Left lobe of liver (tissue), 2 donors: ENCODE measurements at regions not wholly inside any gene's neighbourhood (a gene's known extent, or its start where the extent isn't known, plus 50 kb on each side); places are given as distances from the start of the nearest gene placed in this dataset.
"Not testable (repeated sequence)": the region's sequence is repeated elsewhere in the genome, so short reads cannot be mapped to it uniquely, and the experiment has no call there.

ENCODE experiments used
- ATAC-seq: fragments of 200-7000 bp; cut with Tn5 transposase; one replicate; pipeline ENCODE4 v1.9.1; 2020; ENCODE audit warnings: mild to moderate bottlenecking, moderate library complexity
- DNase-seq: peaks from one replicate; pipeline ENCODE4 v3.0.0-alpha.2; 2020; ENCODE audit warnings: low spot score
- donor health status: DM: no; HTN: no; CAD: no; lungs with moderate emphysema.
- donor health status: DM: no; HTN: yes; CAD: no.

DNA sequence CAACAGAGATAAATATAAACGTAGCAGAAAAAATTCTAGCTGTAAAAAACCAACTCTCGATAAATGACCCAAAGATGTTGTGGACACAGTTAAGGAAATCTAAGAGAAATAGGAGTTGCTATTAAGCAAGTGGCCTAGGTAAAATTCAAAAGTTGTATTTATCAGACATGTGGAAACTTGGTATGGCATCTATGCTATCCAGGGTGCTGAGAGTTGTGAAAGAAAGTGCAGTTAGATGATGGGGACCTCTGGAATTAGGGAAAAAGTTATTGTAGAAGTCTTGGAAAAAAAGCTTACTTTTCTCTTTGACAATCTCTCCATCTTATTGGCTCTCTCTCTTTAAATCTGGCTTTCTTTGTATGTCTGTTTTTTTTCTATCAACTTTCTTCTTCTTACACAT lies 1090.9 kb downstream of the TBL1XR1 start:
- no peak for DNase-seq
- ATAC-seq, result no peak

GRCh38 chr3:176097027-176097426 lies 1100.3 kb downstream of the TBL1XR1 start:
- ATAC-seq (no peak), DNase-seq (no peak)

DNA sequence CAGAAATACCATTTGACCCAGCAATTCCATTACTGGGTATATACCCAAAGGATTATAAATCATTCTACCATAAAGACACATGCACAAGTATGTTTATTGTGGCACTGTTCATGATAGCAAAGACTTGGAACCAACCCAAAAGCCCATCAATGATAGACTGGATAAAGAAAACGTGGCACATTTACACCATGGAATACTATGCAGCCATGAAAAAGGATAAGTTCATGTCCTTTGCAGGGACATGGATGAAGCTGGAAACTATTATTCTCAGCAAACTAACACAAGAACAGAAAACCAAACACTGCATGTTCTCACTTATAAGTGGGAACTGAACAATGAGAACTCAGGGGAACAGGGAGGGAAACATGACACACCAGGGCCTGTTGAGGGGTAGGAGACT lies 1103.4 kb downstream of the TBL1XR1 start:
- not testable (repeated sequence) for ATAC-seq, DNase-seq

- DNase-seq (no peak), ATAC-seq (no peak)
Measured at GRCh38 chr3:176090727-176091126, 1106.6 kb downstream of the TBL1XR1 start.

DNA sequence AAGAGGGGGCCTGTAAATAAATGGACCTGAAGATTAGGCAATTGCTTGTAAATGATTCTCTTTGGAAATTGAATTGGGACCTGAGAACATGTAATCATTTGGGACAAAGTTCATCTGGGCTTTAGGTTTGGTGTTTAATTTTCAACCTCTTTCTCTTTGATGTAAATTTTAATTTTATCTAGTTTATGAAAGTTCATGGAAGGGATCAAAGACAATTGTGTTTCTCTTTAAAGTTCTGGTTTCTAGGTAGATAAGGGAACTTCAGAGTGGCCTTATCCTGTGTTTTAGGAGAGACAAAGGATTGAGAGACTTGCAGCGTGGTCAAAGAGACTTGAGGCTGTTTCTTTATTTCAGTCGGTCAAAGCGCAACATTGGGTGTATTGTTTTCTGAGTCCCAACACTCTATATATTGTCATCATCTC lies 1108.3 kb downstream of the TBL1XR1 start:
- no peak for ATAC-seq
- no peak for DNase-seq

DNA sequence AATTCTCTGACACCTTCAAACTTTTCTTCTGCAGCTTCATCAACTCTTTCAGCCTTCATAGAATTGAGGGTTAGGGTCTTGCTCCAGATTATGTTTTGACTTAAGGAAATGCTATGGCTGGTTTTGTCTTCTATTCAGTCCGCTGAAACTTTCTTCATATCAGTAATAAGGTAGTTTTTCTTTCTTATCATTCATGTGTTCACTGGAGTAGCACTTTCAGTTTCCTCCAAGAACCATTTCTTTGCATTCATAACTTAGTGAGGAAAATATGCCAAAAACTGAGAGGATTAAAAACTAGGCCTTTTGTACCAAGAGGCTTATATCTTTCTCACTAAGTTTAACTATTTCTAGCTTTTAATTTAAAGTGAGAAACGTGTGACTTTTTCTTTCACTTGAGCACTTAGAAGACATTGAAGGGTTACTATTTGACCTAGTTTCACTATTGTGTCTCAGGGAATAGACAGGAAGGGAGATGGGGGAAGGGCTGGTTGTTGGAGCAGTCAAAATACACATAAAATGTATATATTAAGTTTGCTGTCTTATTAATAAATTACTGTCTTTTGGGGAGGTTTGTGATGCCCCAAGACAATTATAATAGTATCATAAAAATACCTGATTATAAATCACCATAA lies 1110.1 kb downstream of the TBL1XR1 start:
- DNase-seq (no peak), ATAC-seq (no peak)

DNA sequence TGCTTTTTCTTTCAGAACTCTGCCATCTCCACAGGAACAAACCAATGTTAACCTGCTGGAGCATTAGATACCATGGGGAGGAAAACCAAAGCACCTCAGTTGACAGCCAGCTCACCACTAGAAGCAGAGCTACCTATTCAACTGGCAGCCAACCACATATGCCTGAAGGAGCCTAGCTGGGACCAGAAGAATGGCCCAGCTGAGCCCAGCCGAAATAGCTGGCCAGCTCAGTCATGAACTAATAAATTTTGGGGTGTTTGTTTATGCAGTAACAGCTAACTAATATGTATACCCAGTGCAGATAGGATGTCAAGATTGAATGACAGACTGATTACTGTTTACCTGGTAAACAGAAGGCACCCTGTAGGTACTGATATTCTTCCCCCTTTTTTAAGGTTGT lies 1117.5 kb downstream of the TBL1XR1 start:
- no peak for ATAC-seq

DNA sequence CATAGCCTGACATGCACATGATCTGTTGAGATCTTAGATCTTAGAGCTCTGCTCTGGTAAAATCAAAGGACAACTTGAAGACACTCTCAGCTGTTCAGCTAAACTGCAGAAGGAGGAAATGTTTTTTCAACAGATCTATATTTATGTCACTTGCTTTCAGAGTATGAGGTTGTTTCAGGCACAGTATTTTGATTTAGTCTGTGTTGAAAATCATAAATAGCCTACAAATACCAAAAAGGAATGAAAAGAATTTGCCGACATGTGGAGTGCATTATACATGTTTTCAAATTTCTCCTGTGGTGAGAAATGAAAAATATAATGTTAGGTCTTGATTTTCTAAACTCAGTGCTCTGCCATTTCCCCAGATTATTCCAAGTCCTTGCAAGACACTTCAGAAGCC lies 1118.4 kb downstream of the TBL1XR1 start:
- ATAC-seq (no peak), DNase-seq (no peak)

More for the DNA sequence above, 1117.5 kb downstream of the TBL1XR1 start:
- DNase-seq, result no peak

GRCh38 chr3:176075491-176075890 lies 1121.8 kb downstream of the TBL1XR1 start:
- ATAC-seq (no peak), DNase-seq (no peak)

- DNase-seq, result no peak
- no peak for ATAC-seq
Measured at GRCh38 chr3:176075046-176075445, 1122.2 kb downstream of the TBL1XR1 start.

- DNase-seq (no peak), ATAC-seq (no peak)
Measured at GRCh38 chr3:176074096-176074495, 1123.2 kb downstream of the TBL1XR1 start.

DNA sequence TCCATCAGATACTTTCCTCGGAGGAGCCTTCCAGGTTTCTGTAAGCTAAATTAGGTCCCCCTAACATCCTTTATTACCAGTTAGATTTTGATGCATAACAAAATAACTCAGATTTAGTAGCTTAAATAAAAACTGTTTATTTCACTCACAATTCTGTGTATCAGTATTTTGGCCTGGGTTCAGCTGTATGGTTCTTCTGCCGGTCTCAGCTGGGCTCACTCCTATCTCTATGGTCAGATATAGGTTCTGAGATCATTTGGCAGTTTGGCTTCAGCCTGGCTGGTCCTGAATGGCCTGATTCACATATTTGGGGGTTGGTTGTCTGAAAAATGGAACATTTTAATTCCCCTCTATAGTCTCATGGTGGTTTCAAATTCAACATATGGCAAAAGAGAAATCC lies 1125.3 kb downstream of the TBL1XR1 start:
- DNase-seq (no peak), ATAC-seq (no peak)

DNA sequence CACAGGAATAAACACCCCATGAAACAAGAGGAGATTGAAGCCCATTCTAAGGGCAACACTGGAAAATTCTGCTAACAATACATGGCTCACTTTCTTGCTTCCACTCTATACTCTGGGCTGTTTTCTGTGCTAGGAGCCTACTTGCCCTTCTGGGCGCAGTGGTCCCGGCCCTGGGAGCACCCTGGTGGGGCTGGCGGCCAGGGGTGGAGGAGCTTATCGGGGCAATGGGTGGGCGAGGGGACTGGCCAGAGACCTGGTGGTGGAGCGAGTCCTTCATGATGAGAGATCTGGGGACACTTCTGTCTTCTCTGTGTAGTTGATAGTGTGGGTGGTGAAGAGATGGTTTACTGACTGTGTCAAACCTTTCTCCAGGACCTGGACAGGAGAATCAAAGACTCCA lies 1128.5 kb downstream of the TBL1XR1 start:
- ATAC-seq (no peak), DNase-seq (no peak)

GRCh38 chr3:176058856-176059255 lies 1138.4 kb downstream of the TBL1XR1 start:
- no peak for ATAC-seq
- no peak for DNase-seq

GRCh38 chr3:176055836-176056235 lies 1141.4 kb downstream of the TBL1XR1 start:
- ATAC-seq (no peak), DNase-seq (no peak)

DNA sequence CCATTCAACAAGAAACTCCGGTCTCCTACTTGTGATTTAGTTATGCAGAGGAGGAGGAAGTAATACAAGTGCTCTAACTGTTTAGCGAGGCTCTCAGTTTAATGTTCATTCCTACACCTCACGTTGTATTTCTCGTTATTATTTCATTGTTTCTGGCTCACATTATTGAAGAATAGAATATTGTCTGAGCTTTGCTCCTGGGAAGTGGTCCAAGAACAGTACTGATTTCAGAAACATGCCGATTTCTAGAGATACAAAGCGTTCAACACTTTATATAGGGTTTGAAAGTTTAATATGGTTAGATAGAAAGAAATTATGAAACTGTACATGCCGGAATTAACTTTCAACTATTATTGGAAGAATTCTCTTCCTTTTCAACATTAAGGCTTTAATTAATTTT lies 1145.5 kb downstream of the TBL1XR1 start:
- ATAC-seq (no peak), DNase-seq (no peak)

GRCh38 chr3:176046703-176047102 lies 1150.6 kb downstream of the TBL1XR1 start:
- DNase-seq, result no peak

DNA sequence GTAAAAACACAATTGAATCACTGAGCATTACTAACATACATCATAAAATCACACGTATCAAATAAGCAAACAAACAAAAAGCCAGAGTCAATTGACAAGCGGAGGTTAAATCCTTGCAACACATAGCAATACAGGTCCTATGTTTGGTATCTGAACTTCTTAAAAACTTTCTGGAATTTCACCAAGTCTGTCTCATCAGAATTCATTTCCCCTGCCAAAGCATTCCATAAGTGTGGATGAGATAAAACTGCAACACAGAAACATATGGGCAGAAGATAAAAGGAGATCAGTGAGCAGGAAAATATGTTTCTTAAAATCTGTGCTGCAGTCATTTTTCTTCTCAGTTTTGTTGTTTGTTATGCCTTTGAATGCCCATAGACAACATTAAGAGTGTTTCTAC lies 1155.5 kb downstream of the TBL1XR1 start:
- ATAC-seq, result no peak
- DNase-seq, result no peak

More at GRCh38 chr3:176046703-176047102, 1150.6 kb downstream of the TBL1XR1 start:
- no peak for ATAC-seq

DNA sequence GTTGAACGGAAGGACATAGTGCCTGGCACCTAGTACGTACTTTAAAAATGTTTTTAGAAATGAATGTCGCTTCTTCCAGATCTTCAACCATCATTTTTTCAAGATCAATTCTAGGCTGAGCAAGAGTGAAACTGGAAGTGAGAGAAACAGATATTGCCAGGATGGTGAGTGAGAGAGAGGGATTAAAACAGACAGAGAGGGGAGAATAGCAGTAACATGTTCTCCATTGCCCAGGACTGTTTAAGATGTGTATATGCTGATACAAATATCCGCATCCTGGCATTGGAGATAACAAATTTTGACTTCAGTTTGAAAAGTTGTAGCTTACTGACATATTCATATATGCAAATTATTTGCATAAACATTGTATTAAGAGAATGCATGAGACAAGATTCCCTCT lies 1156.1 kb downstream of the TBL1XR1 start:
- DNase-seq (no peak), ATAC-seq (no peak)

- no peak for ATAC-seq
- DNase-seq, result no peak
Measured at GRCh38 chr3:176037636-176038035, 1159.6 kb downstream of the TBL1XR1 start.

- no peak for DNase-seq
- ATAC-seq, result no peak
Measured at GRCh38 chr3:176032043-176032442, 1165.2 kb downstream of the TBL1XR1 start.

DNA sequence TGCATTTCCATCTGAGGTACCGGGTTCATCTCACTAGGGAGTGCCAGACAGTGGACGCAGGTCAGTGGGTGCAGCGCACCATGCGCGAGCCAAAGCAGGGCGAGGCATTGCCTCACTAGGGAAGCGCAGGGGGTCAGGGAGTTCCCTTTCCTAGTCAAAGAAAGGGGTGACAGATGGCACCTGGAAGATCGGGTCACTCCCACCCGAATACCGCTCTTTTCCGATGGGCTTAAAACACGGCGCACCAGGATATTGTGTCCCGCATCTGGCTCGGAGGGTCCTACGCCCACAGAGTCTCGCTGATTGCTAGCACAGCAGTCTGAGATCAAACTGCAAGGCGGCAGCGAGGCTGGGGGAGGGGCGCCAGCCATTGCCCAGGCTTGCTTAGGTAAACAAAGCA lies 1157.1 kb downstream of the NAALADL2 start:
- DNase-seq, ATAC-seq: not testable (repeated sequence)

DNA sequence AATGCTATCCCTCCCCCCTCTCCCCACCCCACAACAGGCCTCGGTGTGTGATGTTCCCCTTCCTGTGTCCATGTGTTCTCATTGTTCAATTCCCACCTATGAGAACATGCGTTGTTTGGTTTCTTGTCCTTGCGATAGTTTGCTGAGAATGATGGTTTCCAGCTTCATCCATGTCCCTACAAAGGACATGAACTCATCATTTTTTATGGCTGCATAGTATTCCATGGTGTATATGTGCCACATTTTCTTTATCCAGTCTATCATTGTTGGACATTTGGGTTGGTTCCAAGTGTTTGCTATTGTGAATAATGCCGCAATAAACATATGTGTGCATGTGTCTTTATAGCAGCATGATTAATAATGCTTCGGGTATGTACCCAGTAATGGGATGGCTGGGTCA lies 1156.1 kb downstream of the NAALADL2 start:
- DNase-seq, ATAC-seq: not testable (repeated sequence)
